HEK293 (cell line): ENCODE measurements at regions not wholly inside any gene's neighbourhood (a gene's known extent, or its start where the extent isn't known, plus 50 kb on each side); places are given as distances from the start of the nearest gene placed in this dataset.

Source experiments
- CTCF ChIA-PET: fragments of 350-600 bp; formaldehyde crosslinking; extraction: SDS; loops from one replicate; lab custom pipeline; 2021; ENCODE audit warnings: antibody characterized with exemption; lab: Yijun Ruan, JAX
- POLR2A ChIA-PET: fragments of 300-600 bp; formaldehyde crosslinking; extraction: SDS; loops from one replicate; lab custom pipeline; 2020; ENCODE audit warnings: antibody characterized with exemption, inconsistent platforms; lab: Yijun Ruan, JAX
- H3K27ac ChIP-seq: fragments of 200-500 bp; sonication (Bioruptor generic); 2 replicates; pipeline ENCODE4 v1.5.1; 2014; ENCODE audit warnings: low read depth, low read length, control low read depth, inconsistent platforms; ENCODE audit errors: extremely low read depth
- H3K36me3 ChIP-seq, 2 experiments: fragments of 200-500 bp in 1 of 2; sonication (Bioruptor generic) in 1 of 2; 1 replicate in 1 of 2; 2 replicates in 1 of 2; pipeline ENCODE4 v1.5.1; 2014 to 2017; ENCODE audit warnings: inconsistent platforms in 2 of 2, low read length in 2 of 2; ENCODE audit not compliant: control insufficient read depth in 2 of 2, insufficient read depth in 1 of 2
- H3K4me1 ChIP-seq: fragments of 200-500 bp; sonication (Bioruptor generic); 2 replicates; pipeline ENCODE4 v1.5.1; 2014; ENCODE audit warnings: mild to moderate bottlenecking, low read length, inconsistent platforms; ENCODE audit not compliant: control insufficient read depth, insufficient read depth
- H3K4me3 ChIP-seq: 2 replicates; pipeline ENCODE4 v1.5.1; 2011; ENCODE audit warnings: low read depth, mild to moderate bottlenecking, control low read depth, low read length, moderate library complexity
- H3K9me3 ChIP-seq: fragments of 200-500 bp; sonication (Bioruptor generic); 2 replicates; pipeline ENCODE4 v1.5.1; 2014; ENCODE audit warnings: low read depth, low read length, inconsistent platforms; ENCODE audit not compliant: control insufficient read depth, insufficient read depth
- EGR2 ChIP-seq: fragments of 450-650 bp; formaldehyde crosslinking; IDR thresholded peaks from 2 replicates; pipeline ENCODE4 v1.5.1; 2016; ENCODE audit warnings: low read depth, missing biosample characterization, missing genetic modification characterization
- TSHZ1 ChIP-seq: fragments of 450-650 bp; formaldehyde crosslinking; IDR thresholded peaks from 2 replicates; pipeline ENCODE4 v1.5.1; 2016; ENCODE audit warnings: missing biosample characterization, missing genetic modification characterization, borderline replicate concordance
- ZNF19 ChIP-seq: fragments of 450-650 bp; formaldehyde crosslinking; IDR thresholded peaks from 2 replicates; pipeline ENCODE4; 2016; ENCODE audit warnings: missing biosample characterization, missing genetic modification characterization, low read depth
- ZNF211 ChIP-seq: fragments of 450-650 bp; formaldehyde crosslinking; IDR thresholded peaks from 2 replicates; pipeline ENCODE4 v1.5.1; 2016; ENCODE audit warnings: low read depth, missing biosample characterization, missing genetic modification characterization
- ZNF223 ChIP-seq: fragments of 450-650 bp; formaldehyde crosslinking; IDR thresholded peaks from 2 replicates; pipeline ENCODE4 v1.5.1; 2016; ENCODE audit warnings: missing biosample characterization, missing genetic modification characterization
- ZNF23 ChIP-seq: fragments of 450-650 bp; formaldehyde crosslinking; IDR thresholded peaks from 2 replicates; pipeline ENCODE4 v1.5.1; 2016; ENCODE audit warnings: missing biosample characterization, missing genetic modification characterization, borderline replicate concordance
- ZNF26 ChIP-seq: fragments of 450-650 bp; formaldehyde crosslinking; IDR thresholded peaks from 2 replicates; pipeline ENCODE4 v1.5.1; 2016; ENCODE audit warnings: missing biosample characterization, missing genetic modification characterization
- ZNF350 ChIP-seq: fragments of 450-650 bp; formaldehyde crosslinking; IDR thresholded peaks from 2 replicates; pipeline ENCODE4 v1.5.0; 2017; ENCODE audit warnings: missing biosample characterization, mild to moderate bottlenecking, missing genetic modification characterization
- ZNF37A ChIP-seq: fragments of 450-650 bp; IDR thresholded peaks from 2 replicates; pipeline ENCODE4 v1.5.1; 2018; ENCODE audit warnings: missing biosample characterization, missing genetic modification characterization
- ZNF426 ChIP-seq: fragments of 450-650 bp; formaldehyde crosslinking; IDR thresholded peaks from 2 replicates; pipeline ENCODE4 v1.5.1; 2017; ENCODE audit warnings: missing biosample characterization, missing genetic modification characterization, mild to moderate bottlenecking, inconsistent platforms, moderate library complexity
- ZNF530 ChIP-seq: fragments of 450-650 bp; formaldehyde crosslinking; IDR thresholded peaks from 2 replicates; pipeline ENCODE4 v1.5.1; 2016; ENCODE audit warnings: low read depth, missing biosample characterization, missing genetic modification characterization
- ZNF600 ChIP-seq: fragments of 450-650 bp; formaldehyde crosslinking; IDR thresholded peaks from 2 replicates; pipeline ENCODE4 v1.5.1; 2016; ENCODE audit warnings: missing biosample characterization, missing genetic modification characterization
- ZNF626 ChIP-seq: fragments of 450-650 bp; sonication (Bioruptor Pico); formaldehyde crosslinking; IDR thresholded peaks from 2 replicates; pipeline ENCODE4 v1.5.1; 2018; ENCODE audit warnings: missing biosample characterization, missing genetic modification characterization, inconsistent platforms
- ZNF768 ChIP-seq: fragments of 450-650 bp; formaldehyde crosslinking; IDR thresholded peaks from 2 replicates; pipeline ENCODE4 v1.5.1; 2018; ENCODE audit warnings: missing biosample characterization, mild to moderate bottlenecking, missing genetic modification characterization
- ZNF792 ChIP-seq: fragments of 450-650 bp; formaldehyde crosslinking; IDR thresholded peaks from 2 replicates; pipeline ENCODE4 v1.5.1; 2016; ENCODE audit warnings: missing biosample characterization, missing genetic modification characterization
- TF ChIP-seq, protein P1 (sequence below): fragments of 450-650 bp; formaldehyde crosslinking; IDR thresholded peaks from 2 replicates; pipeline ENCODE4 v1.5.1; 2017; ENCODE audit warnings: missing biosample characterization, missing genetic modification characterization
- TF ChIP-seq, protein P2 (sequence below): fragments of 450-650 bp; formaldehyde crosslinking; IDR thresholded peaks from 2 replicates; pipeline ENCODE4 v1.5.1; 2016; ENCODE audit warnings: missing biosample characterization, missing genetic modification characterization, low read depth

DNA sequence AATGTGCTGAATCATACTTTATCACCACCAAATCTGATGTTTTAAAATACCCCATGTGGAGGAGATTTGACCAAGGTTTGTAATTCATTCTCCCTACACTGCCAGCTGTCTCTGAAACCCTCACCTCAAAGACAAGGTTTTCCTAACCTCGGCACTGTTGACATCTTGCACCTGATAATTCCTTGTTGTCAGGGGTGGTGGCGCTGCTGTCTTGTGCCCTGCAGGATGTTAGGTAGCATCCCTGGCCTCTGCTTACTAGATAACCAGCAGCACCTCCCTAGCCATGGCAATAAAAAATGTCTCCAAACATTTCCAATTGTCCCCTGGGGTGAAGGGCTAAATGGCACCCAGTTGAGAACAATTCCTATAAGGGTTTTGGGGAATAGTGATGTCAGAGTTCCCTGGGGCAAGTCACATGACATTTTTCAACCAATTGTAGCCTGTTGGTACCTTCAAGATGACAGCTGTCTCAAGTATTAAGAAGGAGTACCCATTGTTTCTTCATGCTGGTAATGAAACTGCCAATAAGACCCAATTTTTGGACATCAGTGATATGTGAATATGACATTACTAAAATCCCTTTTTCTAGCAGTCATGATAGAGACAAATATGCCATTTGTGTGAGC is 160.6 kb upstream of the PLCXD3 start:
- Histone ChIP-seq H3K9me3 (no peaks in the 10 kb centered on the region; the same call in 1 of the 2 replicates), H3K27ac (no peak overlapping the region), H3K36me3 (no peaks in the 10 kb centered on the region), H3K4me1 (peaks cover 2% of the 10 kb centered on the region; the same call in 1 of the 2 replicates), H3K4me3 (no peak overlapping the region)
- POLR2A ChIA-PET = no interaction called here
- CTCF ChIA-PET = no interaction called here
- TF ChIP-seq ZNF768 (tag by site-specific recombination) (no peak), ZNF600 (no peak), ZNF792 (tag by site-specific recombination) (no peak), ZNF350 (tag by site-specific recombination) (no peak), ZNF26 (tag by site-specific recombination) (no peak), ZNF23 (tag by site-specific recombination) (no peak), ZNF530 (tag by site-specific recombination) (no peak), TSHZ1 (tag by site-specific recombination) (no peak), ZNF19 (tag by site-specific recombination) (no peak), ZNF426 (no peak), ZNF37A (no peak), ZNF223 (tag by site-specific recombination) (no peak), ZNF211 (tag by site-specific recombination) (no peak), ZNF626 (tag by site-specific recombination) (no peak), EGR2 (tag by site-specific recombination) (no peak)
- TF ChIP-seq, protein P1, sequence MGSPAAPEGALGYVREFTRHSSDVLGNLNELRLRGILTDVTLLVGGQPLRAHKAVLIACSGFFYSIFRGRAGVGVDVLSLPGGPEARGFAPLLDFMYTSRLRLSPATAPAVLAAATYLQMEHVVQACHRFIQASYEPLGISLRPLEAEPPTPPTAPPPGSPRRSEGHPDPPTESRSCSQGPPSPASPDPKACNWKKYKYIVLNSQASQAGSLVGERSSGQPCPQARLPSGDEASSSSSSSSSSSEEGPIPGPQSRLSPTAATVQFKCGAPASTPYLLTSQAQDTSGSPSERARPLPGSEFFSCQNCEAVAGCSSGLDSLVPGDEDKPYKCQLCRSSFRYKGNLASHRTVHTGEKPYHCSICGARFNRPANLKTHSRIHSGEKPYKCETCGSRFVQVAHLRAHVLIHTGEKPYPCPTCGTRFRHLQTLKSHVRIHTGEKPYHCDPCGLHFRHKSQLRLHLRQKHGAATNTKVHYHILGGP (tag by site-specific recombination) = no peak
- TF ChIP-seq, protein P2, sequence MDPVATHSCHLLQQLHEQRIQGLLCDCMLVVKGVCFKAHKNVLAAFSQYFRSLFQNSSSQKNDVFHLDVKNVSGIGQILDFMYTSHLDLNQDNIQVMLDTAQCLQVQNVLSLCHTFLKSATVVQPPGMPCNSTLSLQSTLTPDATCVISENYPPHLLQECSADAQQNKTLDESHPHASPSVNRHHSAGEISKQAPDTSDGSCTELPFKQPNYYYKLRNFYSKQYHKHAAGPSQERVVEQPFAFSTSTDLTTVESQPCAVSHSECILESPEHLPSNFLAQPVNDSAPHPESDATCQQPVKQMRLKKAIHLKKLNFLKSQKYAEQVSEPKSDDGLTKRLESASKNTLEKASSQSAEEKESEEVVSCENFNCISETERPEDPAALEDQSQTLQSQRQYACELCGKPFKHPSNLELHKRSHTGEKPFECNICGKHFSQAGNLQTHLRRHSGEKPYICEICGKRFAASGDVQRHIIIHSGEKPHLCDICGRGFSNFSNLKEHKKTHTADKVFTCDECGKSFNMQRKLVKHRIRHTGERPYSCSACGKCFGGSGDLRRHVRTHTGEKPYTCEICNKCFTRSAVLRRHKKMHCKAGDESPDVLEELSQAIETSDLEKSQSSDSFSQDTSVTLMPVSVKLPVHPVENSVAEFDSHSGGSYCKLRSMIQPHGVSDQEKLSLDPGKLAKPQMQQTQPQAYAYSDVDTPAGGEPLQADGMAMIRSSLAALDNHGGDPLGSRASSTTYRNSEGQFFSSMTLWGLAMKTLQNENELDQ (tag by site-specific recombination) = no peak
